Mesendoderm (in vitro differentiated cells): ENCODE measurements at regions not wholly inside any gene's neighbourhood (a gene's known extent, or its start where the extent isn't known, plus 50 kb on each side); places are given as distances from the start of the nearest gene placed in this dataset.
"Not testable (repeated sequence)": the region's sequence is repeated elsewhere in the genome, so short reads cannot be mapped to it uniquely, and the experiment has no call there.

Source experiments
- DNase-seq: peaks from one replicate; pipeline ENCODE4 v3.0.0; 2013
- H2AK5ac ChIP-seq: 2 replicates; pipeline ENCODE4 v1.6.1; 2013; ENCODE audit warnings: low read length, inconsistent platforms
- H2BK120ac ChIP-seq: 2 replicates; pipeline ENCODE4 v1.6.1; 2013; ENCODE audit warnings: low read depth, mild to moderate bottlenecking, low read length, moderate library complexity, mixed read lengths
- H2BK15ac ChIP-seq: replicated peaks from 2 replicates; pipeline ENCODE4 v1.6.1; 2013; ENCODE audit warnings: low read depth, mild to moderate bottlenecking, moderate library complexity
- H2BK5ac ChIP-seq: 2 replicates; pipeline ENCODE4 v1.6.1; 2013; ENCODE audit warnings: low read length, inconsistent platforms
- H3K18ac ChIP-seq: 2 replicates; pipeline ENCODE4 v1.6.1; 2013; ENCODE audit warnings: mild to moderate bottlenecking, low read length, mixed read lengths
- H3K23ac ChIP-seq: one replicate; pipeline ENCODE4 v1.6.1; 2013; ENCODE audit warnings: low read length
- H3K27ac ChIP-seq: 2 replicates; pipeline ENCODE4 v1.5.1; 2013; ENCODE audit warnings: low read depth, mild to moderate bottlenecking, inconsistent platforms, low read length, moderate library complexity
- H3K27me3 ChIP-seq: 2 replicates; pipeline ENCODE4 v1.6.1; 2013; ENCODE audit warnings: low read length, control low read depth, mild to moderate bottlenecking, inconsistent platforms; ENCODE audit not compliant: insufficient read depth, poor library complexity
- H3K36me3 ChIP-seq: 2 replicates; pipeline ENCODE4 v1.6.1; 2013; ENCODE audit warnings: low read length, inconsistent platforms; ENCODE audit not compliant: control insufficient read depth, insufficient read depth
- H3K4ac ChIP-seq: one replicate; pipeline ENCODE4 v1.6.1; 2013; ENCODE audit warnings: low read depth, mild to moderate bottlenecking, low read length, moderate library complexity
- H3K4me1 ChIP-seq: 2 replicates; pipeline ENCODE4 v1.6.1; 2013; ENCODE audit warnings: low read depth, low read length, inconsistent platforms; ENCODE audit not compliant: control insufficient read depth
- H3K4me2 ChIP-seq: 2 replicates; pipeline ENCODE4 v1.6.1; 2013; ENCODE audit warnings: low read length
- H3K4me3 ChIP-seq: 2 replicates; pipeline ENCODE4 v1.5.1; 2013; ENCODE audit warnings: mild to moderate bottlenecking, low read length
- H3K56ac ChIP-seq: one replicate; pipeline ENCODE4 v1.6.1; 2013; ENCODE audit warnings: low read length
- H3K79me1 ChIP-seq: 2 replicates; pipeline ENCODE4 v1.6.1; 2013; ENCODE audit warnings: low read length, inconsistent platforms
- H3K79me2 ChIP-seq: 2 replicates; pipeline ENCODE4 v1.6.1; 2013; ENCODE audit warnings: mild to moderate bottlenecking, low read length; ENCODE audit not compliant: control insufficient read depth, insufficient read depth
- H3K9ac ChIP-seq: 2 replicates; pipeline ENCODE4 v1.6.1; 2013; ENCODE audit warnings: low read length, inconsistent platforms
- H4K5ac ChIP-seq: one replicate; pipeline ENCODE4 v1.6.1; 2013; ENCODE audit warnings: low read length
- H4K8ac ChIP-seq: one replicate; pipeline ENCODE4 v1.6.1; 2013; ENCODE audit warnings: low read depth, mild to moderate bottlenecking, control low read depth, low read length, moderate library complexity
- WGBS: extraction: QIAGEN DNeasy Blood & Tissue Kit; methylation state at CpG from one replicate; pipeline ENCODE4 v1.1.7; 2013; ENCODE audit warnings: low lambda C conversion rate, missing lambda C conversion rate; ENCODE audit not compliant: insufficient coverage; ENCODE audit errors: extremely low coverage; 5-methylcytosine and 5-hydroxymethylcytosine counted together

- no peak overlapping the region for H2BK5ac ChIP-seq
- H3K79me2 ChIP-seq, result no peaks in the 10 kb centered on the region
- H3K4ac ChIP-seq, result no peak overlapping the region
- H3K4me2 ChIP-seq, result no peak overlapping the region
- no peak overlapping the region for H3K23ac ChIP-seq
- no peak overlapping the region for H2BK15ac ChIP-seq
- no peak overlapping the region for H3K27ac ChIP-seq
- H3K4me1 ChIP-seq, result no peaks in the 10 kb centered on the region
- H4K5ac ChIP-seq, result no peak overlapping the region
- H3K27me3 ChIP-seq, result no peaks in the 10 kb centered on the region
- H3K56ac ChIP-seq, result no peak overlapping the region
- no peak overlapping the region for H3K4me3 ChIP-seq
- DNase-seq, result no peak
- no peak overlapping the region for H2AK5ac ChIP-seq
- no peaks in the 10 kb centered on the region for H3K79me1 ChIP-seq
- WGBS, result no CpG with 5 or more reads among the region's 5 CpGs
- H3K36me3 ChIP-seq, result no peaks in the 10 kb centered on the region
- no peak overlapping the region for H3K9ac ChIP-seq
- H2BK120ac ChIP-seq, result no peak overlapping the region
- no peak overlapping the region for H3K18ac ChIP-seq
- H4K8ac ChIP-seq, result no peak overlapping the region
These were observed 188.8 kb upstream of the IRX4 start for GRCh38 chr5:2071562-2071961.

GRCh38 chr5:2070787-2071186 is 188.1 kb upstream of the IRX4 start:
- peak; percentile 84 for DNase-seq
- WGBS, result no CpG with 5 or more reads among the region's 4 CpGs
- H2BK5ac ChIP-seq, H3K23ac ChIP-seq, H3K36me3 ChIP-seq, H3K27me3 ChIP-seq, H3K27ac ChIP-seq, H4K5ac ChIP-seq, H3K4me2 ChIP-seq, H3K4ac ChIP-seq, H3K4me3 ChIP-seq, H4K8ac ChIP-seq, H2BK120ac ChIP-seq, H3K79me2 ChIP-seq, H3K79me1 ChIP-seq, H2BK15ac ChIP-seq, H3K18ac ChIP-seq, H3K9ac ChIP-seq, H3K56ac ChIP-seq, H3K4me1 ChIP-seq, H2AK5ac ChIP-seq: not testable (repeated sequence)

GRCh38 chr5:2068531-2068930 is 185.8 kb upstream of the IRX4 start:
- no peak overlapping the region for H2BK5ac ChIP-seq
- no peak overlapping the region for H2BK120ac ChIP-seq
- no peak overlapping the region for H3K9ac ChIP-seq
- no peak overlapping the region for H3K4me3 ChIP-seq
- H3K79me2 ChIP-seq, result no peaks in the 10 kb centered on the region
- no peak overlapping the region for H3K4me2 ChIP-seq
- no peaks in the 10 kb centered on the region for H3K79me1 ChIP-seq
- no peaks in the 10 kb centered on the region for H3K4me1 ChIP-seq
- no peak overlapping the region for H3K23ac ChIP-seq
- no CpG with 5 or more reads among the region's 13 CpGs for WGBS
- no peak overlapping the region for H3K27ac ChIP-seq
- no peaks in the 10 kb centered on the region for H3K36me3 ChIP-seq
- no peak overlapping the region for H3K4ac ChIP-seq
- no peaks in the 10 kb centered on the region for H3K27me3 ChIP-seq
- no peak for DNase-seq
- no peak overlapping the region for H2BK15ac ChIP-seq
- no peak overlapping the region for H3K56ac ChIP-seq
- no peak overlapping the region for H3K18ac ChIP-seq
- no peak overlapping the region for H2AK5ac ChIP-seq
- H4K8ac ChIP-seq, result no peak overlapping the region
- no peak overlapping the region for H4K5ac ChIP-seq

- no peaks in the 10 kb centered on the region for H3K36me3 ChIP-seq
- H3K18ac ChIP-seq, result no peak overlapping the region
- no peaks in the 10 kb centered on the region for H3K4me1 ChIP-seq
- no peak overlapping the region for H2BK5ac ChIP-seq
- H3K23ac ChIP-seq, result no peak overlapping the region
- H3K79me1 ChIP-seq, result no peaks in the 10 kb centered on the region
- no peaks in the 10 kb centered on the region for H3K79me2 ChIP-seq
- WGBS, result no CpG with 5 or more reads among the region's 17 CpGs
- H3K4ac ChIP-seq, result no peak overlapping the region
- H2BK120ac ChIP-seq, result no peak overlapping the region
- no peak overlapping the region for H4K8ac ChIP-seq
- no peaks in the 10 kb centered on the region for H3K27me3 ChIP-seq
- DNase-seq, result no peak
- no peak overlapping the region for H2BK15ac ChIP-seq
- no peak overlapping the region for H3K27ac ChIP-seq
- no peak overlapping the region for H3K4me3 ChIP-seq
- H2AK5ac ChIP-seq, result no peak overlapping the region
- no peak overlapping the region for H3K4me2 ChIP-seq
- no peak overlapping the region for H3K56ac ChIP-seq
- H3K9ac ChIP-seq, result no peak overlapping the region
- no peak overlapping the region for H4K5ac ChIP-seq
These were observed 183.6 kb upstream of the IRX4 start for GRCh38 chr5:2066373-2066772.

GRCh38 chr5:2063380-2063779 is 180.7 kb upstream of the IRX4 start:
- not testable (repeated sequence) for H3K79me2 ChIP-seq, H3K4ac ChIP-seq, H2AK5ac ChIP-seq, H3K36me3 ChIP-seq, H3K4me2 ChIP-seq, H2BK5ac ChIP-seq, H3K79me1 ChIP-seq, H2BK120ac ChIP-seq, H4K5ac ChIP-seq, H3K27ac ChIP-seq, H3K56ac ChIP-seq, H3K27me3 ChIP-seq, H3K23ac ChIP-seq, H3K18ac ChIP-seq, H3K9ac ChIP-seq, H4K8ac ChIP-seq, H3K4me3 ChIP-seq, H2BK15ac ChIP-seq, H3K4me1 ChIP-seq, DNase-seq
- WGBS, result no CpG with 5 or more reads among the region's 2 CpGs

GRCh38 chr5:2052687-2053086 is 170.0 kb upstream of the IRX4 start:
- H3K9ac ChIP-seq, result no peak overlapping the region
- H3K4me3 ChIP-seq, result no peak overlapping the region
- WGBS, result no CpG with 5 or more reads among the region's 13 CpGs
- H3K36me3 ChIP-seq, result no peaks in the 10 kb centered on the region
- H3K4me2 ChIP-seq, result no peak overlapping the region
- H3K79me2 ChIP-seq, result no peaks in the 10 kb centered on the region
- H2AK5ac ChIP-seq, result no peak overlapping the region
- H3K79me1 ChIP-seq, result no peaks in the 10 kb centered on the region
- H3K18ac ChIP-seq, result no peak overlapping the region
- no peak overlapping the region for H2BK15ac ChIP-seq
- no peak overlapping the region for H3K23ac ChIP-seq
- H3K4me1 ChIP-seq, result no peaks in the 10 kb centered on the region
- no peak overlapping the region for H2BK120ac ChIP-seq
- H4K8ac ChIP-seq, result no peak overlapping the region
- H3K27me3 ChIP-seq, result no peaks in the 10 kb centered on the region
- H2BK5ac ChIP-seq, result no peak overlapping the region
- no peak overlapping the region for H4K5ac ChIP-seq
- H3K27ac ChIP-seq, result no peak overlapping the region
- DNase-seq, result no peak
- H3K4ac ChIP-seq, result no peak overlapping the region
- no peak overlapping the region for H3K56ac ChIP-seq
